Adrenal gland (tissue), 5 donors: ENCODE measurements at regions not wholly inside any gene's neighbourhood (a gene's known extent, or its start where the extent isn't known, plus 50 kb on each side); places are given as distances from the start of the nearest gene placed in this dataset.

Source experiments
- CTCF ChIP-seq, 6 experiments: fragments of 450-650 bp in 4 of 6; fragments of 200-600 bp in 2 of 6; sonication (generic) in 1 of 6; IDR thresholded peaks; 1 replicate in 5 of 6; 2 replicates in 1 of 6; pipeline versions ENCODE4 v1.5.1 to v1.8.0; 2016 to 2021; ENCODE audit warnings: antibody characterized with exemption in 6 of 6, mild to moderate bottlenecking in 2 of 6, moderate library complexity in 1 of 6
- POLR2A ChIP-seq, 2 donors: fragments of 450-650 bp; IDR thresholded peaks; one replicate each; pipeline ENCODE4 v1.6.1; 2017; ENCODE audit warnings: antibody characterized with exemption in 2 of 2, mild to moderate bottlenecking in 2 of 2, moderate library complexity in 1 of 2
- donor health status: DM: no; HTN: no; CAD: no.

DNA sequence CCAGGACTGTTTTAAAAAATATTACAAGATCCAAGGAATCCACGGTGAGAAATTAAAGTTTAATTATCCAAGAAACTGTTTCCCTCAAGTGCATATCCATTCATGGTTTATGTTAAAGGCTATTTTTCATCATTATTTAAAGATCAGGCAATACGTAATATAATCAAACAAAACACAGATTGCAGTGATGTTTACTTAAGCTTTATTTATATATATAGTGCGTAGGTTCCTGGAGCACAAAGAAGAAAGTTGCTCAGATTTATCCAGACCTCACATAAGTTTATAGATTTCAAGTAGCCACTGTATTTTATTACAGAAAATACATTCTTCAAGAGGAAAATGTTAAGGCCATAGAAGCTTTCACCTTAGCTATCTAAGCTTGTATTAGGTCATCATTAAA lies 210.0 kb upstream of the KLF14 start:
- TF ChIP-seq CTCF (IDR thresholded peaks at IDR 0.05), result no peak
- no peak for TF ChIP-seq POLR2A (IDR thresholded peaks at IDR 0.05)
